ENCODE measurements at regions not wholly inside any gene's neighbourhood (a gene's known extent, or its start where the extent isn't known, plus 50 kb on each side); places are given as distances from the start of the nearest gene placed in this dataset.

DNA sequence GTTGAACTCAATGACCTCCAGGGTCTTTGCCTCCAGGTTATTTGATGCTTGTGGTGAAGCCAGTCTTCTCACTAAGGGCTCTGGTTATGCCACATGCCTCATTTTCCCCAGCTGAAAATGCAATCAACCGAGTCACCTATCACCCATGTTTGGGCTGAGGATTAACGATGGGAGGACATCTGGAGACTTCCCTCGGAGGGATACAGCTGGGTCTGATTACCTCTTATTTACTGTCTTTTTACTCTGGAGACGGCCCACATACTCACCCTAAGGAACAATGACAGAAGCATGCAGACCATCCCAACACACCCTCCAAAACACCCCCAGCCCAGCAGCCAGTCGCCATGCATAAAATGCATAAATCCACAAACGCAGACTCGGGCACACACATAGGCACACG is 187.4 kb downstream of the OPA1 start:
- TF ChIP-seq CTCF (IDR thresholded peaks at IDR 0.05; ENCODE audit: poor library complexity) (no peak), EZH2 (IDR thresholded peaks at IDR 0.05; ENCODE audit: borderline replicate concordance) (no peak)

Data from hepatocyte (in vitro differentiated cells).